Sigmoid colon (tissue), 4 donors: ENCODE measurements at regions not wholly inside any gene's neighbourhood (a gene's known extent, or its start where the extent isn't known, plus 50 kb on each side); places are given as distances from the start of the nearest gene placed in this dataset.

Source experiments
- EP300 ChIP-seq, 4 donors: sonication (generic); formaldehyde crosslinking; IDR thresholded peaks; one replicate each; pipeline ENCODE4 v1.6.1; 2017; ENCODE audit warnings: antibody characterized with exemption in 4 of 4
- POLR2AphosphoS5 ChIP-seq, 4 donors: sonication (generic); formaldehyde crosslinking; IDR thresholded peaks; one replicate each; pipeline ENCODE4 v1.6.1; 2017; ENCODE audit warnings: antibody characterized with exemption in 4 of 4
- TF ChIP-seq, protein P1 (sequence below), 4 experiments: fragments of 450-650 bp in 3 of 4; fragments of 200-600 bp in 1 of 4; IDR thresholded peaks; one replicate each; pipeline ENCODE4 v1.5.1; 2016 to 2019; ENCODE audit warnings: antibody characterized with exemption in 4 of 4, mild to moderate bottlenecking in 3 of 4, moderate library complexity in 2 of 4

GRCh38 chr2:58483307-58483706 lies 242.2 kb upstream of the FANCL start:
- TF ChIP-seq, protein P1, sequence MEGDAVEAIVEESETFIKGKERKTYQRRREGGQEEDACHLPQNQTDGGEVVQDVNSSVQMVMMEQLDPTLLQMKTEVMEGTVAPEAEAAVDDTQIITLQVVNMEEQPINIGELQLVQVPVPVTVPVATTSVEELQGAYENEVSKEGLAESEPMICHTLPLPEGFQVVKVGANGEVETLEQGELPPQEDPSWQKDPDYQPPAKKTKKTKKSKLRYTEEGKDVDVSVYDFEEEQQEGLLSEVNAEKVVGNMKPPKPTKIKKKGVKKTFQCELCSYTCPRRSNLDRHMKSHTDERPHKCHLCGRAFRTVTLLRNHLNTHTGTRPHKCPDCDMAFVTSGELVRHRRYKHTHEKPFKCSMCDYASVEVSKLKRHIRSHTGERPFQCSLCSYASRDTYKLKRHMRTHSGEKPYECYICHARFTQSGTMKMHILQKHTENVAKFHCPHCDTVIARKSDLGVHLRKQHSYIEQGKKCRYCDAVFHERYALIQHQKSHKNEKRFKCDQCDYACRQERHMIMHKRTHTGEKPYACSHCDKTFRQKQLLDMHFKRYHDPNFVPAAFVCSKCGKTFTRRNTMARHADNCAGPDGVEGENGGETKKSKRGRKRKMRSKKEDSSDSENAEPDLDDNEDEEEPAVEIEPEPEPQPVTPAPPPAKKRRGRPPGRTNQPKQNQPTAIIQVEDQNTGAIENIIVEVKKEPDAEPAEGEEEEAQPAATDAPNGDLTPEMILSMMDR (IDR thresholded peaks at IDR 0.05), result no peak
- TF ChIP-seq EP300 (IDR thresholded peaks at IDR 0.05) (no peak), POLR2AphosphoS5 (IDR thresholded peaks at IDR 0.05) (no peak)
